ENCODE measurements at regions not wholly inside any gene's neighbourhood (a gene's known extent, or its start where the extent isn't known, plus 50 kb on each side); places are given as distances from the start of the nearest gene placed in this dataset.

DNA sequence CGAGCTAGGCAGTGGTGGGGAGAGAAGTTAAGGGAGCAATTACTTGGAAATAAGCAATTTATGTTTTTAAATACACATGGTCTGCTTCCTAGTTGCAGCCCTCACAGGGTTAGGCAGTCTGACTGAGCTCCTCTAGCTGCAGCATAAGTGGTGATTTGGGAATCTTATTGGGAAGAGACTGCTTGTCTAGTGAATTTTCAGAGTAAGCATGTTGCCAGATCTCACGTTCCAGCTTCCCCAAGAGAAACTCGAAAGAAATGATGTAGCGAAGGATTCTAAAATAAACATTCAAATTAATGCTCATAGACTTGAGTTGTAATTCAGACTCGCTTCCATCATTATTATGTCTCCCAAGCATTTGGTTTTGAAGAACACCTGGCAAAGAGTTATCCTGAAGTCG is 440.2 kb downstream of the ATP23 start:
- DNase-seq (ENCODE audit: extremely low read depth in 1 of 11, low read depth in 9 of 11, low spot score in 4 of 11), result no peak

DNA sequence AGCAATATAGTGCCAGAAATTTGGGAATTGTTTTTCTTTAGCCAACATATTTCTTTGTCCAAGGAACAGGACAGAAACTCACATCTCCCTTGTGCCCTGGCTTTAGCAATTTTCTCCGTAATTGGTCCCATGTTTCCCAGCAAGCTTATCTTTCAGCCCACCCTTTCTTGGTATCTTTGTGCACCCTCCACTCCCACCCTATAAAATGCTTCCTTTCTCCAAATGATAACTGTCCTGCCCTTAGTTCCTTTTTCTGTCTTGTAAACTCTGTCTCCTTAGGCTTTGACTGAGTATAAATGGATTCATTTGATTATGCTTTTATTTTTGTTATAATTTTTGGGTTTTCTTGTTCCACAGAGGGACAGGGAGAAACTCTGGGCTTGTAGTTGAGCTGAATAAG is 442.8 kb downstream of the ATP23 start:
- no peak for DNase-seq (ENCODE audit: extremely low read depth in 1 of 11, low read depth in 9 of 11, low spot score in 4 of 11)

DNA sequence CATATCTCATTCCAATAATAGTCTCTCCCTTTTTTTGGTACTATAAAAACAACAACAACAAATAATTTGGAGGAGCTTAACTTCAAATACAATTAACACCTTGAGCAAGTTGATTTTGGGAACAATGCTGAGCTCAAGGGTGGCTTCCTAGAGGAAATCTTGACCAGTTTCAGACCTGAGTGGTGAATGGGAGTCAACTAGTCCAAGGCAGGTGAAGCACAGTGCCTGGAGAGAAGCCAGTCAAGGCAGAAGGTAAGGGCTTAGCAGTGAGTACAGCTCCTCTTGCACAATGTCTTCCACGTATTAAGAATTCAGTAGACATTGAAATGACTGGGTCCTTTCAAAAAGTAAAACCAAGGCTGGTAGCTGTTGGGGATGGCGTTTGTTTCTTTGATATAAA is 444.8 kb downstream of the ATP23 start:
- DNase-seq (ENCODE audit: extremely low read depth in 1 of 11, low read depth in 9 of 11, low spot score in 4 of 11), result no peak

DNA sequence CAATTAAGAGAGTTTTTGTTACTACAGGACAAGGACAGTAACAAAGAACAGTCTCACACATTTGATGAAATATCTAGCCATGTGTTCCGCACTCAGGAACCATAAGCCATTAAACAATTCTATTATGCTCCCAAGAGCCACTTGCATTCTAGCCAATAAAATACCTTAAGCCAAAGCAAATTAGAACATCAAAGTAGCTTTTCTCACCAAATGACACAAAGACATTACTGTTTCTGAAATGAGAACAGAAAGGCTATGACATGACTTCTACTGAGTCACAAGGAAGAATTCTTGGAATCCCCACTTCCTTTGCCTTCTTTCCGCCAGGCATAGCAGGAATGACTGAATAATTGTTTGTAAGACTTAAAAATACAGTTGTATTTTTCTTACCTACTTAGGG is 445.8 kb downstream of the ATP23 start:
- no peak for DNase-seq (ENCODE audit: extremely low read depth in 1 of 11, low read depth in 9 of 11, low spot score in 4 of 11)

DNA sequence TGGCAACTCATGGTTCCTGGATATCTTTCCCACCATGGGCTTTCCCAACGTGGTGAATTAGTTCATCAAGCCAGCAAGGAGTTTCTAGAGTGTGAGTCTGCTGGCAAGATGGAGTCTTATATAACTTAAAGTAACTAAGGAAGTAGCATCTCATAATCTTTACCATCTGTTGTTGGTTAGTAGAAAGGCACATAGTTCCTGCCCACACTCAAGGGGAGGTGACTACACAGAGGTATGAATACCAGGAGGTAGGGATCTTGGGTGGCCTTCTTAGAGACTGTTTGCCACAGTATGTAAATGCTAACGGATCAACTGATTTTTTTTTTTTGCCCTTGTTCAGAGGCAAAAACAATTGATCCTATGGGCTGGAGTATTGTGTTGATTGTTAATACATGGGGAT is 446.9 kb downstream of the ATP23 start:
- DNase-seq (ENCODE audit: extremely low read depth in 1 of 11, low read depth in 9 of 11, low spot score in 4 of 11), result no peak

DNA sequence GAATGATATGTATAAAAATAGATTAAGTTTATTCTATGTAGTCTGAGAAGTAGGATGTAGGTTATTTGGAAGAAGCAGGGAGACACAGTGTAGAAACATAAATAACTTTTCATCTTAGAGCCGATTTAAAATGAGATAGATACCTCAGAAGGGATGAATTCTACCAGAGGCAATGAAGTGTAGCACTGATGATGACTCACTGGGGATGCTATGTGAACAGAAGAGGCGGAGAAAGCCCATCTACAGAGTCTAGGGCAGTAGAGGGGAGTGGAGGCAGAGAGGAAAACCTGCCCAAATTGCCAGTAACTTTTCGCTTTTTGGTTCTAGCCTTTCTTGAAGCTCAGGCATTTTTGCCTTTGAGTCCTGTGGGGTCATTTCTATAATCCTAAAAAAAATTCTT is 451.8 kb downstream of the ATP23 start:
- DNase-seq (ENCODE audit: extremely low read depth in 1 of 11, low read depth in 9 of 11, low spot score in 4 of 11), result no peak

DNA sequence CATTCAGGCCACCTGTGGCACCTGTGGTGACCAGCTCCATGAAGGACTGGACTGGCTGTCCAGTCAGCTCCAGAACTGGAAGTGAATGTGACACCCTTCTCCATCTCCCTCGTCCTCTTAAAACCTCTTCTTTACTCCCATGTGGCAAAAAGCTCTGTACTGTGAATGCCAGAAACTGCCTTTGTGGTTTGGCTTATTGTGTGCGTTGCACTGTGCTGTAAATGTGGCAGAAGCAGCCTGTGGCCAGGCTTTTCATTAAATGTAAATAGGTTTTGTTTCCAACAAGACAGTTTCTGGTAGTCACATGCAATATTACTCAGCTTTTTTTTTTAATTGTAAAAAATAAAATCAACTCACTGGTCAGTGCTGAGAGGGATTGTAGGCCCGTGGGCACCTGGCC is 453.7 kb downstream of the ATP23 start:
- DNase-seq (ENCODE audit: extremely low read depth in 1 of 11, low read depth in 9 of 11, low spot score in 4 of 11), result no peak

DNA sequence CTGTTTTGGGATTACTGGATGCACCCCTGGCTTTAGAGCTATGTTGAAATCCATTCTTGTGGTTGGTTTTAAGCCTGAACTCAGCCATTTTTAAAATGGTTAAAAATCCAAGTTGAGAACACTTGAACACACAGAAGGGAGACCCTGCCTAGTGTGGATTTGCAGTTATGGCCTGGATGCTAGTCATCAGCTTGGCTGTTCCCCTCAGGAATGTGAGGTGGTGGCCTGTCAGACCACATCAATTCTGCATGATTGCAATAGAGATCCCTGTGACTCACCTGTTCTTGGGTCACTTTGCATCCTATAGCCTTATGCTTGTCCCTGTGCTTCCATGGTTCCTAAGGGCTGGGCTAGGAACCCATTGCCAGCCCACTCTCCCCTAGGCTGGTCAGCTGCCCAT is 454.1 kb downstream of the ATP23 start:
- no peak for DNase-seq (ENCODE audit: extremely low read depth in 1 of 11, low read depth in 9 of 11, low spot score in 4 of 11)

DNA sequence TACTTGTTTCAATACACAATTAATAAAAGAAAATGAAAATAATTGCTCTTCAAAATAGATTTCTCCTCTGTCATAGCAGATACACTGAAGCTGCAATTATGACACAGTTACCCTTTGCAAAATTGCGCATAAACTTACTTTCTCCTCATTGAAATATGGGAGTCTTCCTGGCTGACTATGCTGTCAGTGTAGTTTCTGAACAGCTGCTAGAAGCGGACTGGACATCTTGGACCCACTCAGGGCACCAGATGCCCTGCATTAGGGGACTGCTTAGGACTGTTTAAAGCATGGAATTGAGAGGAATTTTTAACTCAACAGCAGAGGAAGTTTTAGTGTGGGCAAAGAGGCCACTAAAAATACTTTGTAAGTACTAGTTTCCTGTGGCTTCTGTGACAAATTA is 454.9 kb downstream of the ATP23 start:
- no peak for DNase-seq (ENCODE audit: extremely low read depth in 1 of 11, low read depth in 9 of 11, low spot score in 4 of 11)

DNA sequence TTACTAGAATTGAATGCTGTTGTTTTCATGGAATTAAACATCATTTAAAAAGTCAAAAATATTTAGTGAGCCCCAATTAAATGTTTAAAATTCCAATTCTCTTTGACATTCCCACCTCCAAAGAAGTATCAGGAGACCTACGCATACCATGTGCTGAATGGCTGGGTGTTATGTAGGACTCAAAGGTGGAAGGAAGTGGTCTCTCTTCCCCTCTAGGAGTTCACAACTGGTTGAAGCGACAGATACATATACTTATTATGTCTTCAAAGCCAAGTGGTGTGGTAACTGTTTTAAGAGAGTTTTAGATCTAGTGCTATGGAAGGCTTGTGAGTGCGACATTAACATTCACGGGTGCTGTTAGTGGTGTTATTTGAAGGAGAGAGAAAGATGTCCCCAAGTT is 464.0 kb downstream of the ATP23 start:
- DNase-seq (ENCODE audit: extremely low read depth in 1 of 11, low read depth in 9 of 11, low spot score in 4 of 11), result no peak

DNA sequence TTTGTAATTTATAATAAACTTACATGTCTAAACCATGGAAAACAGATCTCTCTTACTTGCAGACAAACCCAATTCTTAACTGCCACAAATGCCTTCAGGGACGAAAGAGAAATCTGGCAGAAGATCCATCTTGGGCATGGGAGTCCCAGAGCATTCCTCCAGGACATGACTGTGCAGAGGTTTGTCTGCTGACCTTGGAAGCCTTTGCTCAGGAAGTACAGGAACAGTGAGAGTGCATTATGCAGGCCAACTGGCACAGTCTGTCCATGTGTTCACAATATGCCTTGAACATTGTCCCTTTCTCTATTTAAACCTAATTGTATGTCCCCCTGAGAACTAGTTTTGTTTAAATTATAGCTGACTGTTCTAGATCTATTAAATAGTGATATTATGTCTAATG is 467.1 kb downstream of the ATP23 start:
- DNase-seq (ENCODE audit: extremely low read depth in 1 of 11, low read depth in 9 of 11, low spot score in 4 of 11), result no peak

DNA sequence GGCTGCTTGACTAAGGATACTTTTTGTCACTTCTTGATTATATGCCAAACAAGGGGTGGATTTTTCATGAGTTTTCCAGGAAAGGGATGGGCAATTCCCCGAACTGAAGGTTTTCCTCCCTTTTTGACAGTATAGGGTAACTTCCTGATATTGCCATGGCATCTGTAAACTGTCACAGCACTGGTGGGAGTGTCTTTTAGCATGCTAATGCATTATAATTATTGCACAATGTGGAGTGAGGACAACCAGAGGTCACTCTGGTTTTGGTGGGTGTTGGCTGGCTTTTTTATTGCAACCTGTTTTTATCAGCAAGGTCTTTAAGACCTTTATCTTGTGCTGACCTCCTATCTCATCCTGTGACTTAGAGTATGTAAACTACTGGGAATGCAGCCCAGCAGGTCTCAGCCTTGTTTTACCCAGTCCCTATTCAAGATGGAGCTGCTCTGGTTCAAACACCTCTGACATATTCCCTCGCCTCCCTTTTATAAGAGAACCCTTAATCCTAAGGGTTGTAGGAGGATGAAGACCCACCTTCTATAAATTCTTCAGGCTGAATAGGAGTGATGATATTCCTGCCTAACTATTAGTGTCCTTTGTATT is 471.2 kb downstream of the ATP23 start:
- no peak for DNase-seq (ENCODE audit: extremely low read depth in 1 of 11, low read depth in 9 of 11, low spot score in 4 of 11)

DNA sequence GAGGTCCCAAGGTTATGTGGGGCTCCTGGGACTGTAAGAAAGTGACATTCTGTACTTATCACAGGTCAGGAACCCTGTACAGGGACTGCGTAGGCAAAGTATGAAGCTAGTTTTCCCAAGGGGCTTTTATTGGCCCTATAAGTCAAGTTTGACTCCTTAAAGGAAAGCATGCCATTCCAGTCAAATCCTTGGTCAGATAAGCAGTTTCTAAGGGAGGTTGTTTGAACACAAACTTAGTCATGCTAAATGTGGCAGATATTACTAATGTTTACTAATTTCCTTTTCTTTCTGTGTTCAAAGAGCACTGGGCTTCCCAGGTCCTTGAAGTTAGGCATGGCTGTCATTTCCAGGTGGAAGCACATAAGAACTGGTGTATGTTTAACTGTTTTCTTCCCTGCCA is 472.4 kb downstream of the ATP23 start:
- no peak for DNase-seq (ENCODE audit: extremely low read depth in 1 of 11, low read depth in 9 of 11, low spot score in 4 of 11)

DNA sequence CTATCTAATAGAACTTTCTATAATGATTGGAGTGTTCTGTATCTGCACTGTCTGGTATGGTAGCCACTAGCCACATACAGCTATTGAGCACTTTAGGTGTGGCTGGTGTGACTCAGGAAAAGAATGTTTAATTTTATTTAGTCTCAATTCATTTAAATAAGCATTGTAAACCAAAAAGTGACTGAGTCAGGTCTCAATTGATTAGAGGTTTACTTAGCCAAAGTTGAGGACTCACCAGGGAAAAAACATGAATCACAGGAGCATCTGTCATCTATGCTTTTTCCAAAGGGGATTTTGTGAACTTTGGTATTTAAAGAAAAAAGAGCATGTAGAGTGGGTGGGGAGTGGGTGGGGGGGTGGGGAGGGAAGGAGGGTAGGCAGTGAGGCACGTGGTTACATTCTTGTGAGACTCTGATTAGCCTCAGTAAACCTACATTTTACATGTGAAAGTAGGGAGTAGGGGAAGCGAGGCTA is 473.1 kb downstream of the ATP23 start:
- DNase-seq (ENCODE audit: extremely low read depth in 1 of 11, low read depth in 9 of 11, low spot score in 4 of 11), result no peak

DNA sequence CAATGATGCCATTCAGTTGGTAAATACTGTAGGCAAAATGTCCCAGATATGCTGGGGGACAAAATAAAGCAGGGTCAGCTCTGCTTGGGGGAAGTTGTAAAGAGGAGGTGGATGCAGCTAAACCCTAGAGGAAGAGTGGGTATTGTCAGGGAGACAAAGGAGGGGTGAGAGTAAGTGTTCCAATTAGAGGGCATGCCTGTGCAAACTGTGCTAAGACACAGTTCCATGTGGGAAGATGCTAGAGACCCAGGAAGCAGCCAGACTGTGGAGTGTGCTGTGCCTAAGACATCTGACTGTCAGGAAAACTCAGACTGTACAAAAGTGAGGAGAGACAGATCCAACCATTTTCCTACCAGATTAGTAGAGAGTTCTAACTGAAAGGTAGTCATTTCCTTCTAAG is 474.3 kb downstream of the ATP23 start:
- DNase-seq (ENCODE audit: extremely low read depth in 1 of 11, low read depth in 9 of 11, low spot score in 4 of 11), result no peak

DNA sequence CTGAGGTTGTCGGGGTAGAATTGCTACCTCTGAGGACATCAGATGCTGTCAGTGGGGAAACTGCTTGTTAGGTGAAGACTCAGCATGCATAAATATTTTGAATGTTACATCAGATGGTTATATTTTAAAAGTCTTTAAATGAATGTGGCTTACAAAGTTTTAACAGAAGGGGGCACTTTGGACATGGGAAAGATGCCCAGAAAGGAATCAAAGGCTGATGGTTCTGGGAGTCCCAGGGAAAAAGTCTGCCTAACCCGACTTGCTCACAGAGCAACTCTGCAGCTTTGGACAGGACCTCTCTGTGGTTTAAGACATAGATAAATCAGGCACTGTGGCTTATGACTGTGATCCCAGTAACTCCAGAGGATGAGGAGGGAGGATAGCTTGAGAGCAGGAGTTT is 474.9 kb downstream of the ATP23 start:
- no peak for DNase-seq (ENCODE audit: extremely low read depth in 1 of 11, low read depth in 9 of 11, low spot score in 4 of 11)

DNA sequence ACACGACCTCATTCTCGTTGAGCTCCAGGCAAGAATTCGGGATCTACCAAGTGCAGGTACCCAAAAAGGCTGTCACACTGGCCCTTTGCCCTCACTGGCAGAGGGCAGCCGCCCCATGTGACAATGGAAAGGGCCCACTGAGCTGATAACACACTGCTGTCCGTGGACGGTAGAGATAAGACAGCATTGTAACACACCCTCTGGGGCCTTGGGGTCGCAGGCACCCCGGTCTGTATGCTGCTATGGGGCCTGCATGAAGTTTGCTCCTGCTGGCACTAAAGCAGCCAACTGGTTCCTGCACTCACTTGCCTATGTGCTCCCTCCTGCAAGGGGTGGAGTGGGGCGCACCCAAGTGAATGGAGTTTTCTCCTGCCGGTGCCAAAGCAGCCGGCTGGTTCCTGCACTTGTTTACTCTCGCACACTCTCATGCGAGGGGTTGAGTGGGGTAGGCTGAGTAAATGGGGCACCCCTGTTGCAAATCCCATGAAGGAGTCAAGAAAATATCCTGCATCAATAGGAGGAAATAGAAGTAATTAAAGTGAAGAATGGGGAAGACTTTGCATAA is 477.9 kb downstream of the ATP23 start:
- no peak for DNase-seq (ENCODE audit: extremely low read depth in 1 of 11, low read depth in 9 of 11, low spot score in 4 of 11)

DNA sequence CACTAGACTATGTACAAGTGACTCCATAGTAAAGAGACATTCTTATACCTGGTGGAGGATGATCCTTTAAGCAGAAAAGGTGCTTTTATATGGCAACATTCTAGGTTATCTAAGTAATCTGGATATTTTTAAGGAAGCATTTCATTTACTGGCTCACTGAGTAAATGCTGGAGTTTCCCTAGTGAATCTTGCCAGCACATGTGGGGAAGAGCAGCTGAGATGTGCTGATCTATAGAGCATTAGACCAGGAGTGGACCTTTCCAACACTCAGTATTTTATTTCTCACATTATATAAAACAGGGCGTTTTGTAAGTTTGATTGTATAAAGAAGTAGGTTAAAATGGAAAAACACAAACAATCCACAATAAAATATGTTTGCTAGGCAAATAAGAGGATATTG is 478.5 kb downstream of the ATP23 start:
- no peak for DNase-seq (ENCODE audit: extremely low read depth in 1 of 11, low read depth in 9 of 11, low spot score in 4 of 11)

DNA sequence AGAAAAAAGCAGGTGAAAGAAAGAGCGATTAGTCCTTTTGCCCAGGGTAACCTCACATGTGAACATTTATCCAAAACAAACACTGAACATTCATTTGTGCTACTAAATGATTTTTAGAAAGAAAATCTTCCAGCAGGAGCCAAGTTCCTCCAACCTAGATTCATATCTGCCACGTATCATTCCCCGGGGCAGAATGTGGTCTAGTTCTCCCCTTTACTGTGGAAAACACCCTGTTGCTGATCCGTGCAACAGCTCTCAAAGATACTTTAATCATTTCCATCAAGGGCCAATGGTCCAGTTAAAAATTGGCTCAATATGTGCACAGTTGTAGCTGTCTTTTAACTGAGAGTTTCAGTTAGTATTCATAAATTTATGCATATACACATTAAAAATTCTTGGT is 479.1 kb downstream of the ATP23 start:
- no peak for DNase-seq (ENCODE audit: extremely low read depth in 1 of 11, low read depth in 9 of 11, low spot score in 4 of 11)

DNA sequence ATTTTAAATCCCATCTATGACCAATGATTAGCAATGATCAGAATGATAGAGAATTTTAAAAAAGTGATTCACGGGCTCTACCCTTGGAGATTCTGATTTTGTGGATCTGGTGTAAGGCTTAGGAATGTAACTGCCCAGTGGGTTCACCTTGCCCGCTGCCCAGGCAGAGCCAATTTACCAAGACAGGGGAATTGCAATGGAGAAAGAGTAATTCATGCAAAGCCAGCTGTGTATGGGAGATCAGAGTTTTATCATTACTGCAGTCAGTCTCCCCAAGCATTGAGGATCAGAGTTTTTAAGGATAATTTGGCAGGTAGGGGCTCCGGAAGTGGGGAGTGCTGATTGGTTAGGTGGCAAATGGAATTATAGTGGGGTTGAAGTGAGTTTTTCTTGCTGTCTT is 480.6 kb downstream of the ATP23 start:
- no peak for DNase-seq (ENCODE audit: extremely low read depth in 1 of 11, low read depth in 9 of 11, low spot score in 4 of 11)

DNA sequence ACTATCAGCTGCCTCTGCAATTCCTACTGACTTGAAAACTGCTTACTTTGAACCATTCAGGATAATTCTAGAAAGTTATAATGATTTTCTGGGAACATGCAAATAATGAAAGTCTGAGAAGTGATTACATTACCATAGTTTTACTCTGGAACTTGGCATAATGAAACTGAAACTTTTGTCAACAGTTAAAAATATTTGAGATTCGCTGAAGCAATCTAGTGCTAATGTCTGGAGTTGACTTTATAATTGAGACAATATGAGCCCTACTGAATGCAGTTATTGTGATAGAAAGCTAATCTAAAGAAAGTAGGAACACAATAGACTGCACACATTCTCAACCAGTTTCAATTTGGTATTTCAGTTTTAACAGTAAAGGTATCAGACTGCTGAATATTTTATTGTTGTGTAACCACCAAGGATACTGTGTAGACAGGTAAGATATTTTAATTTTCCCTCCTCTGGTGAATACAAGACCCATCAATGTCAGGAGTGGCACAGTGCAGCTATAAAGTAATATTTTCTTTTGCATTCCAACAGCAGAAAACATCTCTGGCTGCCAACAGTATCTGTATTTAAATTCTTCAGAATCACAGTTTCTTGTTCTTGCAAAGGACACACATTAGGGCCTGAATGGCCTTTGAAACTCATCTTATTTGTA is 483.5 kb downstream of the ATP23 start:
- DNase-seq (ENCODE audit: extremely low read depth in 1 of 11, low read depth in 9 of 11, low spot score in 4 of 11), result no peak
